ENCODE measurements at regions not wholly inside any gene's neighbourhood (a gene's known extent, or its start where the extent isn't known, plus 50 kb on each side); places are given as distances from the start of the nearest gene placed in this dataset.

DNA sequence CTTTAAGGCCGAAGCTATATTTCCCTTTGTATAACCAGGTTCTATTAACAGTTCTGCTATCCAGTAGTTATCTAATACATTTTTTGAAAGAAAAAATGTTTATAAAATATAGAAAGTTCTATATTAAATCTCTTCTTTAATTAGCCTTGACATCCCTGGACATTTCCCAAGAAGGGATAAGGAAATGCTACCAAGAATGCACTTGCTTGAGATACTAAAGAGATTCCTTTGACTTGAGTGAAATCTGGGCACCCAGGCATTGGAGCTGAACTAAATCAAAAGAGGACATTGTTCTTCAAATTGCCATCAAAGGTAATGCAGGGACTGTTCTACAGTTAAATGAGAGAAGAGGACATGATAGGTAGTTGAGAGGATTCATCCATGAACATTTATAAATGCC is 535.9 kb upstream of the FAT3 start:
- Histone ChIP-seq H2BK5ac (ENCODE audit: low read depth, low read length, poor library complexity, severe bottlenecking) (no peak overlapping the region), H3K14ac (replicated peaks; ENCODE audit: low read depth, low read length) (no peak overlapping the region), H3K56ac (ENCODE audit: extremely low read depth, insufficient read depth, low read length) (no peak overlapping the region), H4K91ac (ENCODE audit: insufficient read depth, low read depth, low read length) (no peak overlapping the region), H2BK120ac (ENCODE audit: low read depth, low read length) (no peak overlapping the region), H3K79me1 (ENCODE audit: low read depth in 1 of 2, low read length in 2 of 2) (no peaks in the 10 kb centered on the region), H4K5ac (ENCODE audit: low read depth, low read length) (no peak overlapping the region), H3K9me3 (ENCODE audit: control insufficient read depth, insufficient read depth, low read length) (no peaks in the 10 kb centered on the region), H3K4ac (ENCODE audit: low read depth, low read length) (no peak overlapping the region), H2AFZ (replicated peaks; ENCODE audit: low read length, poor library complexity) (no peak overlapping the region), H4K20me1 (ENCODE audit: insufficient read depth, low read length) (no peaks in the 10 kb centered on the region), H3K27me3 (ENCODE audit: control insufficient read depth, insufficient read depth, low read length) (no peaks in the 10 kb centered on the region), H3K4me3 (ENCODE audit: insufficient read depth, low read depth, low read length) (no peak overlapping the region), H3K36me3 (ENCODE audit: control insufficient read depth, insufficient read depth, low read length) (no peaks in the 10 kb centered on the region), H4K8ac (ENCODE audit: low read depth in 2 of 2, low read length in 2 of 2) (no peak overlapping the region), H2AK5ac (ENCODE audit: low read depth, low read length) (no peak overlapping the region), H2BK15ac (ENCODE audit: low read depth, low read length) (no peak overlapping the region), H2BK20ac (ENCODE audit: low read depth, low read length) (no peak overlapping the region), H3K18ac (ENCODE audit: low read depth, low read length) (no peak overlapping the region), H3K27ac (ENCODE audit: insufficient read depth, low read length) (no peak overlapping the region), H3K4me1 (ENCODE audit: control insufficient read depth, insufficient read depth, low read length) (no peaks in the 10 kb centered on the region), H2AK9ac (replicated peaks; ENCODE audit: low read depth, low read length, poor library complexity) (no peak overlapping the region), H3K9me1 (ENCODE audit: insufficient read depth, low read length) (no peaks in the 10 kb centered on the region), H3K4me2 (ENCODE audit: low read depth, low read length) (no peak overlapping the region), H3K9ac (ENCODE audit: low read depth, low read length) (no peak overlapping the region), H3K23ac (ENCODE audit: low read depth, low read length) (no peak overlapping the region)
- no CpG with 5 or more reads among the region's 1 CpG for WGBS, 2 experiments (ENCODE audit: extremely low coverage in 2 of 2, insufficient read length in 1 of 2)
- CTCF ChIA-PET, result no interaction called here
- TF ChIP-seq NFE2L2 (IDR thresholded peaks at IDR 0.05; ENCODE audit: low read depth, low read length), result no peak
- no peak for TF ChIP-seq SMC3 (IDR thresholded peaks at IDR 0.05; ENCODE audit: low read depth, low read length)
- TF ChIP-seq MXI1 (IDR thresholded peaks at IDR 0.05; ENCODE audit: borderline replicate concordance, low read depth, low read length), result no peak
- no peak for TF ChIP-seq CHD1 (IDR thresholded peaks at IDR 0.05; ENCODE audit: low read depth, low read length)
- TF ChIP-seq, protein P1, sequence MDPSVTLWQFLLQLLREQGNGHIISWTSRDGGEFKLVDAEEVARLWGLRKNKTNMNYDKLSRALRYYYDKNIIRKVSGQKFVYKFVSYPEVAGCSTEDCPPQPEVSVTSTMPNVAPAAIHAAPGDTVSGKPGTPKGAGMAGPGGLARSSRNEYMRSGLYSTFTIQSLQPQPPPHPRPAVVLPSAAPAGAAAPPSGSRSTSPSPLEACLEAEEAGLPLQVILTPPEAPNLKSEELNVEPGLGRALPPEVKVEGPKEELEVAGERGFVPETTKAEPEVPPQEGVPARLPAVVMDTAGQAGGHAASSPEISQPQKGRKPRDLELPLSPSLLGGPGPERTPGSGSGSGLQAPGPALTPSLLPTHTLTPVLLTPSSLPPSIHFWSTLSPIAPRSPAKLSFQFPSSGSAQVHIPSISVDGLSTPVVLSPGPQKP (IDR thresholded peaks at IDR 0.05; ENCODE audit: borderline replicate concordance, low read depth, low read length), result no peak
- no peak for TF ChIP-seq RAD21 (IDR thresholded peaks at IDR 0.05; ENCODE audit: low read length)
- TF ChIP-seq, protein P2, sequence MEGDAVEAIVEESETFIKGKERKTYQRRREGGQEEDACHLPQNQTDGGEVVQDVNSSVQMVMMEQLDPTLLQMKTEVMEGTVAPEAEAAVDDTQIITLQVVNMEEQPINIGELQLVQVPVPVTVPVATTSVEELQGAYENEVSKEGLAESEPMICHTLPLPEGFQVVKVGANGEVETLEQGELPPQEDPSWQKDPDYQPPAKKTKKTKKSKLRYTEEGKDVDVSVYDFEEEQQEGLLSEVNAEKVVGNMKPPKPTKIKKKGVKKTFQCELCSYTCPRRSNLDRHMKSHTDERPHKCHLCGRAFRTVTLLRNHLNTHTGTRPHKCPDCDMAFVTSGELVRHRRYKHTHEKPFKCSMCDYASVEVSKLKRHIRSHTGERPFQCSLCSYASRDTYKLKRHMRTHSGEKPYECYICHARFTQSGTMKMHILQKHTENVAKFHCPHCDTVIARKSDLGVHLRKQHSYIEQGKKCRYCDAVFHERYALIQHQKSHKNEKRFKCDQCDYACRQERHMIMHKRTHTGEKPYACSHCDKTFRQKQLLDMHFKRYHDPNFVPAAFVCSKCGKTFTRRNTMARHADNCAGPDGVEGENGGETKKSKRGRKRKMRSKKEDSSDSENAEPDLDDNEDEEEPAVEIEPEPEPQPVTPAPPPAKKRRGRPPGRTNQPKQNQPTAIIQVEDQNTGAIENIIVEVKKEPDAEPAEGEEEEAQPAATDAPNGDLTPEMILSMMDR (conservative IDR thresholded peaks at IDR 0.05; ENCODE audit: low read depth, low read length), result no peak
- no peak for TF ChIP-seq MAFK (IDR thresholded peaks at IDR 0.05; ENCODE audit: low read depth, low read length)
- TF ChIP-seq, protein P3, sequence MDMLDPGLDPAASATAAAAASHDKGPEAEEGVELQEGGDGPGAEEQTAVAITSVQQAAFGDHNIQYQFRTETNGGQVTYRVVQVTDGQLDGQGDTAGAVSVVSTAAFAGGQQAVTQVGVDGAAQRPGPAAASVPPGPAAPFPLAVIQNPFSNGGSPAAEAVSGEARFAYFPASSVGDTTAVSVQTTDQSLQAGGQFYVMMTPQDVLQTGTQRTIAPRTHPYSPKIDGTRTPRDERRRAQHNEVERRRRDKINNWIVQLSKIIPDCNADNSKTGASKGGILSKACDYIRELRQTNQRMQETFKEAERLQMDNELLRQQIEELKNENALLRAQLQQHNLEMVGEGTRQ (IDR thresholded peaks at IDR 0.05; ENCODE audit: low read depth, low read length), result no peak
- TF ChIP-seq RCOR1 (IDR thresholded peaks at IDR 0.05; ENCODE audit: insufficient replicate concordance, low read length), result no peak
- no peak for TF ChIP-seq BHLHE40 (IDR thresholded peaks at IDR 0.05; ENCODE audit: low read depth, low read length)
- no peak for TF ChIP-seq POLR2A (IDR thresholded peaks at IDR 0.05; ENCODE audit: low read depth, low read length)
- no peak for TF ChIP-seq CEBPB (IDR thresholded peaks at IDR 0.05; ENCODE audit: low read depth, low read length)
- DNase-seq (no peak), ATAC-seq (ENCODE audit: low read depth) (no peak)
- dilution Hi-C loops (cut with HindIII; ENCODE audit: low sequenced_read_pairs, unreplicated experiment), result no loop called here
- in situ Hi-C loops (cut with MboI; ENCODE audit: low sequenced_read_pairs), result no loop called here
- BruUV-seq (replicated peaks), result no TSS peak
- intact Hi-C loops (cut with micrococcal nuclease), result no loop called here
- POLR2A ChIA-PET (ENCODE audit: unreplicated experiment), result no interaction called here

Data from IMR-90 (cell line).